ENCODE measurements at regions not wholly inside any gene's neighbourhood (a gene's known extent, or its start where the extent isn't known, plus 50 kb on each side); places are given as distances from the start of the nearest gene placed in this dataset.

DNA sequence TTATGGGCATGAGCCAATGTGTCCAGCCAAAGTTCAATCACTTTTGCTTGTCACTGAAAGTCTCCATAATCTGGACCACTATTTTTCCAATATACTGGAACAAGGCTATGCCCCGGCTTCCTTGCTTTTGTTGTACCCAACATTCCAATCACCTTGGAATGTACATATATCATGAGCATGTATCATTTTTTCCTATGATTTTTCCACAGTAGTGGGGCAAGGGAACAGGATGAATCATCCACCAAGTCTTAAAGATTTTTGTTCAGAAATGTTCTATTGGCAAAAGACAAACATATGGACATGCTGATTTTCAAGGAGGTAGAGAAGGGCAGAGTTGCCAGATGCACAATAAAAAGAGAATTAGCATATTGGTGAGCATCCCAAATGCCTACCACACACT, 548.1 kb upstream of the INTU start:
- H3K4me1 ChIP-seq (replicated peaks in 1 of 2): no peaks in the 10 kb centered on the region
- H3K4me3 ChIP-seq: no peak overlapping the region
- no peak for DNase-seq
- whole genome bisulfite sequencing, 4 donors: 87 to 95% (median 89%) methylated on average over 1 of the region's 1 CpG
- TF ChIP-seq, protein P1, sequence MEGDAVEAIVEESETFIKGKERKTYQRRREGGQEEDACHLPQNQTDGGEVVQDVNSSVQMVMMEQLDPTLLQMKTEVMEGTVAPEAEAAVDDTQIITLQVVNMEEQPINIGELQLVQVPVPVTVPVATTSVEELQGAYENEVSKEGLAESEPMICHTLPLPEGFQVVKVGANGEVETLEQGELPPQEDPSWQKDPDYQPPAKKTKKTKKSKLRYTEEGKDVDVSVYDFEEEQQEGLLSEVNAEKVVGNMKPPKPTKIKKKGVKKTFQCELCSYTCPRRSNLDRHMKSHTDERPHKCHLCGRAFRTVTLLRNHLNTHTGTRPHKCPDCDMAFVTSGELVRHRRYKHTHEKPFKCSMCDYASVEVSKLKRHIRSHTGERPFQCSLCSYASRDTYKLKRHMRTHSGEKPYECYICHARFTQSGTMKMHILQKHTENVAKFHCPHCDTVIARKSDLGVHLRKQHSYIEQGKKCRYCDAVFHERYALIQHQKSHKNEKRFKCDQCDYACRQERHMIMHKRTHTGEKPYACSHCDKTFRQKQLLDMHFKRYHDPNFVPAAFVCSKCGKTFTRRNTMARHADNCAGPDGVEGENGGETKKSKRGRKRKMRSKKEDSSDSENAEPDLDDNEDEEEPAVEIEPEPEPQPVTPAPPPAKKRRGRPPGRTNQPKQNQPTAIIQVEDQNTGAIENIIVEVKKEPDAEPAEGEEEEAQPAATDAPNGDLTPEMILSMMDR (IDR thresholded peaks at IDR 0.05): no peak
- no peak for TF ChIP-seq POLR2A (IDR thresholded peaks at IDR 0.05)
- no peaks in the 10 kb centered on the region for H3K36me3 ChIP-seq (replicated peaks in 1 of 2)
- intact Hi-C loops (cut with DNase I): no loop called here
- H3K9me3 ChIP-seq (replicated peaks in 1 of 3): no peaks in the 10 kb centered on the region
- H3K27ac ChIP-seq: no peak overlapping the region
- H3K27me3 ChIP-seq: no peaks in the 10 kb centered on the region

DNA sequence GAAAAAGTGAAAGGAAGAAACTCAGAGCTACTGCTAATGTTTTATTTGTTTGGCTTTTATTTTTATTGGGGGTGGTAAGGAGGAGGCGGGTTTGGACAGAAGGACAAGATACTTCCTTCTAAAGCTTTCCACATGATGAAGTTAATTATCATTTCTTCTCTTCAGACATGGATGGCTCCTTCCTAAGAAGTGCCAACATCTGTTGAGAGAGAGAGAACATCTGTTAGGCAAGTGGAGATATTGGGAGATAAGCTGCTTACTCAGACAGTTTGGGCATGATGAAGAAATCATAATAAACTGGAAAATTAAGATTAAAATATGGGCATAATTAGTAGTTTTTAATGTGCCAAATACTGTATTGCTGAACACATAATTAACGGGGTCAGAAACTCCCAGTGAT, 535.7 kb upstream of the INTU start:
- H3K27ac ChIP-seq: no peak overlapping the region
- intact Hi-C loops (cut with DNase I): no loop called here
- no peak for DNase-seq
- H3K4me1 ChIP-seq (replicated peaks in 1 of 2): no peaks in the 10 kb centered on the region
- H3K27me3 ChIP-seq: no peaks in the 10 kb centered on the region
- no peaks in the 10 kb centered on the region for H3K9me3 ChIP-seq (replicated peaks in 1 of 3)
- H3K36me3 ChIP-seq (replicated peaks in 1 of 2): no peaks in the 10 kb centered on the region
- TF ChIP-seq POLR2A (IDR thresholded peaks at IDR 0.05): no peak
- TF ChIP-seq, protein P1 (IDR thresholded peaks at IDR 0.05): no peak
- 75 to 83% (median 79%) methylated on average over 2 of the region's 2 CpGs for WGBS, 4 donors
- H3K4me3 ChIP-seq: no peak overlapping the region

DNA sequence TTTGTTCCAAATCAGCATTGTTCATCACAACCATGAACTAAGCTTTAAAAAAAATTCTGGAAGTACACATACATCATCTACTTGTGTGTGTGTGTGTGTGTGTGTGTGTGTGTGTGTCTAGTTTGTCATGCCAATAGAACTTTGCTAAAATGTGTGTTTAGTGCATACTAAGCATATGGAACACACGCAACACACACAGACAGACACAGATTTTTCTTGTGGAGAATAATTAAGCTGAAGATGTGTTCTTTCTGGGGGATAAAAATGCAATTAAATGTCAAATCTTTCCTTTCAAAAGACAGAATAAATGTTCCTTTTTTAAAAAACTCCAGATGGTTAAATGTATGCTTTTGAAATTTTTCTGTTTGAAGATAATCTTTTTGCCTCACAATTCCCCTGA, 530.4 kb upstream of the INTU start:
- no peaks in the 10 kb centered on the region for H3K4me1 ChIP-seq (replicated peaks in 1 of 2)
- H3K27ac ChIP-seq: no peak overlapping the region
- no peaks in the 10 kb centered on the region for H3K9me3 ChIP-seq (replicated peaks in 1 of 3)
- TF ChIP-seq, protein P1 (IDR thresholded peaks at IDR 0.05): no peak
- TF ChIP-seq POLR2A (IDR thresholded peaks at IDR 0.05): no peak
- no peaks in the 10 kb centered on the region for H3K36me3 ChIP-seq (replicated peaks in 1 of 2)
- no peak overlapping the region for H3K4me3 ChIP-seq
- H3K27me3 ChIP-seq: no peaks in the 10 kb centered on the region
- 45 to 100% (median 94%) methylated on average over 1 of the region's 1 CpG for WGBS, 4 donors
- intact Hi-C loops (cut with DNase I): no loop called here
- no peak for DNase-seq

DNA sequence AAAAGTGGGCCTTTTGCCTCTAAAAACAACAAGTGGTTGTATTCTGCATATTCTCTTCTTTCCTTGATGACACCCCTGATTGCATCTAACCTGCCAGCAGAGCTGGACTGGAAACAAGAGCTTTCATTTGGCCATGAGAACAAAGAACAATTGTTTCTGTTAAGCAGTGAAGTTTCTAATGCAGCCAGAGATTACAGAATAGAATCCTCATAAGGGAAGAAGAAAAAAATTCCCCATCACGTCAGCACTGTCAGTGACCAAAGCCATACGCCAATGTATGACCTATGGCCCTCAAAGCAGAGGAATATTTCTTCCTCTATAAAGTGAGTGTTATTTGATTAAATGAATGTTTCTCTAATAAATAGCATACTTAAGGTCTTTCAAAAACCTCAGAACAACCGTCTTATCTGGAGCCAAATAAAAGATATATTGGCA, 529.1 kb upstream of the INTU start:
- H3K27ac ChIP-seq: no peak overlapping the region
- 39 to 64% (median 51%) methylated on average over 3 of the region's 3 CpGs for WGBS, 4 donors
- DNase-seq: no peak

More for the DNA sequence above, 529.1 kb upstream of the INTU start:
- TF ChIP-seq POLR2A (IDR thresholded peaks at IDR 0.05): no peak
- TF ChIP-seq, protein P1 (IDR thresholded peaks at IDR 0.05): no peak
- H3K36me3 ChIP-seq (replicated peaks in 1 of 2): no peaks in the 10 kb centered on the region
- H3K4me1 ChIP-seq (replicated peaks in 1 of 2): no peaks in the 10 kb centered on the region
- H3K4me3 ChIP-seq: no peak overlapping the region
- no peaks in the 10 kb centered on the region for H3K27me3 ChIP-seq
- no peaks in the 10 kb centered on the region for H3K9me3 ChIP-seq (replicated peaks in 1 of 3)
- intact Hi-C loops (cut with DNase I): no loop called here
